IMR-90 (cell line): ENCODE measurements at regions not wholly inside any gene's neighbourhood (a gene's known extent, or its start where the extent isn't known, plus 50 kb on each side); places are given as distances from the start of the nearest gene placed in this dataset.

Experiments used
- ATAC-seq: fragments of 200-7000 bp; cut with Tn5 transposase; 2 replicates; pipeline ENCODE4 v1.9.1; 2020; ENCODE audit warnings: low read depth, mild to moderate bottlenecking, moderate library complexity
- BruUV-seq: library from RNA; stranded (reverse); fragments of 400-500 nt; replicated peaks from 2 replicates; lab custom pipeline; 2021; lab: Mats Ljungman, UMichigan
- CTCF ChIA-PET: fragments of 300-600 bp; formaldehyde crosslinking; extraction: SDS; loops from one replicate; lab custom pipeline; 2021; ENCODE audit warnings: antibody characterized with exemption; lab: Yijun Ruan, JAX
- POLR2A ChIA-PET: fragments of 300-600 bp; sonication (Branson Sonifier 250); formaldehyde crosslinking; loops from one replicate; lab custom pipeline; 2022; ENCODE audit warnings: antibody characterized with exemption; ENCODE audit not compliant: unreplicated experiment; lab: Charles Lee
- DNase-seq: peaks from one replicate; pipeline ENCODE4 v3.0.0; 2013
- H2AFZ ChIP-seq: replicated peaks from 2 replicates; pipeline ENCODE3; 2013; ENCODE audit warnings: low read length, mild to moderate bottlenecking; ENCODE audit not compliant: poor library complexity
- H2AK5ac ChIP-seq: 2 replicates; pipeline ENCODE4 v1.6.1; 2013; ENCODE audit warnings: low read depth, low read length, inconsistent platforms
- H2AK9ac ChIP-seq: replicated peaks from 2 replicates; pipeline ENCODE3; 2013; ENCODE audit warnings: mild to moderate bottlenecking, low read depth, low read length, moderate library complexity; ENCODE audit not compliant: poor library complexity
- H2BK120ac ChIP-seq: 2 replicates; pipeline ENCODE4 v1.6.1; 2013; ENCODE audit warnings: low read depth, low read length, inconsistent platforms
- H2BK15ac ChIP-seq: 3 replicates; pipeline ENCODE4 v1.6.1; 2013; ENCODE audit warnings: low read depth, low read length, inconsistent platforms
- H2BK20ac ChIP-seq: 2 replicates; pipeline ENCODE4 v1.6.1; 2013; ENCODE audit warnings: low read depth, mild to moderate bottlenecking, inconsistent platforms, low read length, moderate library complexity
- H2BK5ac ChIP-seq: 2 replicates; pipeline ENCODE4 v1.6.1; 2013; ENCODE audit warnings: mild to moderate bottlenecking, low read depth, low read length, inconsistent platforms; ENCODE audit not compliant: poor library complexity, severe bottlenecking
- H3K14ac ChIP-seq: replicated peaks from 2 replicates; pipeline ENCODE4 v1.6.1; 2013; ENCODE audit warnings: low read depth, low read length, inconsistent platforms
- H3K18ac ChIP-seq: 2 replicates; pipeline ENCODE4 v1.6.1; 2013; ENCODE audit warnings: low read depth, low read length, control low read depth
- H3K23ac ChIP-seq: 2 replicates; pipeline ENCODE4 v1.6.1; 2013; ENCODE audit warnings: low read depth, low read length, inconsistent platforms
- H3K27ac ChIP-seq: 2 replicates; pipeline ENCODE4 v1.5.1; 2013; ENCODE audit warnings: mild to moderate bottlenecking, control low read depth, low read length; ENCODE audit not compliant: insufficient read depth
- H3K27me3 ChIP-seq: 2 replicates; pipeline ENCODE4 v1.6.1; 2013; ENCODE audit warnings: low read length; ENCODE audit not compliant: control insufficient read depth, insufficient read depth
- H3K36me3 ChIP-seq: 2 replicates; pipeline ENCODE4 v1.6.1; 2013; ENCODE audit warnings: low read length, mixed read lengths; ENCODE audit not compliant: control insufficient read depth, insufficient read depth
- H3K4ac ChIP-seq: 2 replicates; pipeline ENCODE4 v1.6.1; 2013; ENCODE audit warnings: low read depth, low read length, inconsistent platforms
- H3K4me1 ChIP-seq: 2 replicates; pipeline ENCODE4 v1.6.1; 2013; ENCODE audit warnings: low read length, mixed read lengths; ENCODE audit not compliant: control insufficient read depth, insufficient read depth
- H3K4me2 ChIP-seq: 2 replicates; pipeline ENCODE4 v1.6.1; 2013; ENCODE audit warnings: low read depth, mild to moderate bottlenecking, control low read depth, low read length, moderate library complexity
- H3K4me3 ChIP-seq: 2 replicates; pipeline ENCODE4 v1.5.1; 2013; ENCODE audit warnings: low read depth, mild to moderate bottlenecking, control low read depth, low read length, moderate library complexity; ENCODE audit not compliant: insufficient read depth
- H3K56ac ChIP-seq: 2 replicates; pipeline ENCODE4 v1.6.1; 2013; ENCODE audit warnings: low read length, inconsistent platforms; ENCODE audit not compliant: insufficient read depth; ENCODE audit errors: extremely low read depth
- H3K79me1 ChIP-seq, 2 experiments: 2 replicates each; pipeline ENCODE4 v1.6.1; 2013; ENCODE audit warnings: low read length in 2 of 2, inconsistent platforms in 1 of 2, low read depth in 1 of 2
- H3K9ac ChIP-seq: 2 replicates; pipeline ENCODE4 v1.6.1; 2013; ENCODE audit warnings: low read depth, low read length, control low read depth
- H3K9me1 ChIP-seq: 2 replicates; pipeline ENCODE4 v1.6.1; 2013; ENCODE audit warnings: low read length, inconsistent platforms; ENCODE audit not compliant: insufficient read depth
- H3K9me3 ChIP-seq: 2 replicates; pipeline ENCODE4 v1.6.1; 2013; ENCODE audit warnings: low read length; ENCODE audit not compliant: control insufficient read depth, insufficient read depth
- H4K20me1 ChIP-seq: 2 replicates; pipeline ENCODE4 v1.6.1; 2013; ENCODE audit warnings: low read length, inconsistent platforms; ENCODE audit not compliant: insufficient read depth
- H4K5ac ChIP-seq: 2 replicates; pipeline ENCODE4 v1.6.1; 2013; ENCODE audit warnings: mild to moderate bottlenecking, low read depth, low read length, control low read depth
- H4K8ac ChIP-seq, 2 experiments: 2 replicates each; pipeline ENCODE4 v1.6.1; 2013; ENCODE audit warnings: low read depth in 2 of 2, low read length in 2 of 2, control low read depth in 1 of 2, inconsistent platforms in 1 of 2
- H4K91ac ChIP-seq: 2 replicates; pipeline ENCODE4 v1.6.1; 2013; ENCODE audit warnings: low read depth, low read length, inconsistent platforms; ENCODE audit not compliant: insufficient read depth
- BHLHE40 ChIP-seq: fragments of 150-350 bp; IDR thresholded peaks from 2 replicates; pipeline ENCODE4 v1.6.1; 2016; ENCODE audit warnings: mild to moderate bottlenecking, low read depth, low read length
- CEBPB ChIP-seq: IDR thresholded peaks from 2 replicates; pipeline ENCODE4 v1.6.1; 2012; ENCODE audit warnings: low read depth, low read length, improper control_type of control experiment
- CHD1 ChIP-seq: IDR thresholded peaks from 2 replicates; pipeline ENCODE4 v1.6.1; 2012; ENCODE audit warnings: low read depth, low read length, improper control_type of control experiment
- FOS ChIP-seq: fragments of 150-350 bp; IDR thresholded peaks from 2 replicates; pipeline ENCODE4 v1.6.1; 2016; ENCODE audit warnings: low read depth, low read length
- NFE2L2 ChIP-seq: fragments of 150-350 bp; IDR thresholded peaks from 2 replicates; pipeline ENCODE4 v1.6.1; 2016; ENCODE audit warnings: low read depth, mild to moderate bottlenecking, low read length
- POLR2A ChIP-seq: IDR thresholded peaks from 2 replicates; pipeline ENCODE4 v1.6.1; 2012; ENCODE audit warnings: mild to moderate bottlenecking, low read depth, low read length
- SMC3 ChIP-seq: fragments of 150-350 bp; IDR thresholded peaks from 2 replicates; pipeline ENCODE4 v1.6.1; 2016; ENCODE audit warnings: low read depth, mild to moderate bottlenecking, antibody characterized with exemption, low read length, moderate library complexity
- WGBS, 2 experiments: methylation state at CpG; one replicate each; pipeline versions ENCODE4 v1.1.5 to v1.1.7; 2013; ENCODE audit warnings: missing lambda C conversion rate in 2 of 2; ENCODE audit not compliant: insufficient read length in 1 of 2; ENCODE audit errors: extremely low coverage in 2 of 2; 5-methylcytosine and 5-hydroxymethylcytosine counted together
- dilution Hi-C: fragments of 300-500 bp; cut with HindIII; formaldehyde crosslinking; loops from one replicate; pipeline ENCODE4 v1.14.3; 2018; ENCODE audit warnings: low sequenced_read_pairs; ENCODE audit not compliant: unreplicated experiment
- in situ Hi-C: fragments of 300-500 bp; cut with MboI; formaldehyde crosslinking; loops from 3 replicates; pipeline ENCODE4 v1.14.3; 2019; ENCODE audit warnings: low sequenced_read_pairs, inconsistent platforms, mixed read lengths
- intact Hi-C: fragments of 100-400 bp; cut with micrococcal nuclease; formaldehyde crosslinking; loops from 2 replicates; pipeline ENCODE4 v1.10.0; 2022

DNA sequence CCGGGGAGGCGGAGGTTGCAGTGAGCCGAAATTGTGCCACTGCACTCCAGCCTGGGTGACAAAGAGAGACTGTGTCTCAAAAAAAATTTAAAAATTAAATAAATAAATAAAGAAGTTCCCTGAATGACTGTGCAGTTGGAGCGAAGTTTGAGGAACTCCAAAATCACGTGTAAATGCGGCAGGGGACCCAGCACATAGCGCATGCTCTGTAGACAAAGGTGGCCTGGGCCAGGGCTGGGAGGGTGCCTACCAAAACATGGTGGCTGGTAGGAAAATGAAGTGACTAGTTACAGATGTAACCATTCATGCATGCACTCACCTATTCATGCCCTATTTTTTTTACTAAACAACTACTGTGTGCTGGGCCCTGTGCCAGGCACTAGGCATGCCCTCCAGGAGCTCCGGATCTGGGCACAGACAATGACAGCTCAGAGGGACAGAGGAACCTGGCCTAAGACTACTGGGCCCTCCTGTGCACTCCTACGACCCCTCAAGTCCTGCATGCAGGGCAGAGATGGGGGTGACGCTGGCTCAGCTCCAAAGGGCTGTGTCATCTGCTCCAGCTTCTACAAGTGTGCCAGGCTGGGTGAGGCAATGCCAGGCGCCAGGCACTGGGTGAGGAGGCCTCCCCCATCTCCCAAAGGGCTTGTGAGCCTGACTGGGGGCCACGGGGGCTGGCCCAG lies 65.3 kb downstream of the RMI2 start:
- H3K4me3 ChIP-seq: no peak overlapping the region
- H4K5ac ChIP-seq: no peak overlapping the region
- ATAC-seq: no peak; the same call in 1 of the 2 replicates
- DNase-seq: no peak
- intact Hi-C loops (no loop called here), dilution Hi-C loops (no loop called here), in situ Hi-C loops (loop anchor here (5.0 kb wide), 1 partner anchor 232 kb away; no protein-coding TSS in a partner anchor)
- no peak overlapping the region for H2BK15ac ChIP-seq
- no peak overlapping the region for H3K23ac ChIP-seq
- no peaks in the 10 kb centered on the region for H3K9me3 ChIP-seq
- no peaks in the 10 kb centered on the region for H3K36me3 ChIP-seq
- H3K9ac ChIP-seq: no peak overlapping the region
- H3K9me1 ChIP-seq: no peaks in the 10 kb centered on the region
- no TSS peak for BruUV-seq
- no peak overlapping the region for H2AK9ac ChIP-seq
- POLR2A ChIA-PET: no interaction called here
- peaks cover 3% of the 10 kb centered on the region; the same call in 1 of the 2 replicates for H4K20me1 ChIP-seq
- no peak overlapping the region for H2AK5ac ChIP-seq
- no peak overlapping the region for H2AFZ ChIP-seq
- H3K56ac ChIP-seq: no peak overlapping the region
- no peak overlapping the region for H4K8ac ChIP-seq
- no peak overlapping the region for H2BK5ac ChIP-seq
- no peak overlapping the region for H3K4me2 ChIP-seq
- peaks cover 11% of the 10 kb centered on the region for H3K4me1 ChIP-seq
- no peak overlapping the region for H3K14ac ChIP-seq
- WGBS, 2 experiments: 100% methylated on average over 6 of the region's 12 CpGs; no CpG with 5 or more reads in 1 of the 2 experiments
- H2BK20ac ChIP-seq: no peak overlapping the region; the same call in 1 of the 2 replicates
- no peak overlapping the region for H3K27ac ChIP-seq
- CTCF ChIA-PET: no interaction called here
- H3K27me3 ChIP-seq: no peaks in the 10 kb centered on the region; the same call in 1 of the 2 replicates
- H3K18ac ChIP-seq: no peak overlapping the region; the same call in 1 of the 2 replicates
- no peak overlapping the region for H4K91ac ChIP-seq
- no peak overlapping the region for H2BK120ac ChIP-seq
- H3K79me1 ChIP-seq: no peaks in the 10 kb centered on the region
- TF ChIP-seq NFE2L2 (no peak), POLR2A (no peak), FOS (no peak), CHD1 (no peak), BHLHE40 (no peak), SMC3 (no peak), CEBPB (no peak)
- no peak overlapping the region for H3K4ac ChIP-seq
